Fibroblast of villous mesenchyme (primary cell): ENCODE measurements at regions not wholly inside any gene's neighbourhood (a gene's known extent, or its start where the extent isn't known, plus 50 kb on each side); places are given as distances from the start of the nearest gene placed in this dataset.

Experiments
- DNase-seq: peaks from one replicate; pipeline ENCODE4 v3.0.0-alpha.2; 2010; ENCODE audit warnings: low read depth
- H3K4me3 ChIP-seq: 2 replicates; pipeline ENCODE4 v1.5.1; 2011; ENCODE audit warnings: low read depth, mild to moderate bottlenecking, low read length
- CTCF ChIP-seq: IDR thresholded peaks from 2 replicates; pipeline ENCODE4 v1.5.1; 2012; ENCODE audit warnings: low read depth, mild to moderate bottlenecking, low read length; ENCODE audit not compliant: insufficient read depth

GRCh38 chr14:94952097-94952496 lies 182.2 kb upstream of the GSC start:
- no peak for TF ChIP-seq CTCF
- no peak for DNase-seq

GRCh38 chr14:94946244-94946643 lies 176.3 kb upstream of the GSC start:
- H3K4me3 ChIP-seq, result no peak overlapping the region
- TF ChIP-seq CTCF, result no peak
- DNase-seq, result no peak

More at GRCh38 chr14:94952097-94952496, 182.2 kb upstream of the GSC start:
- no peak overlapping the region for H3K4me3 ChIP-seq

GRCh38 chr14:94945615-94946014 lies 175.7 kb upstream of the GSC start:
- DNase-seq, result no peak
- H3K4me3 ChIP-seq, result no peak overlapping the region
- no peak for TF ChIP-seq CTCF

- DNase-seq, result no peak
- no peak overlapping the region for H3K4me3 ChIP-seq
- no peak for TF ChIP-seq CTCF
Observed at GRCh38 chr14:94944636-94945258, 174.8 kb upstream of the GSC start.

- no peak overlapping the region for H3K4me3 ChIP-seq
- no peak for DNase-seq
- TF ChIP-seq CTCF, result no peak
Observed at GRCh38 chr14:94942601-94943000, 172.7 kb upstream of the GSC start.

- TF ChIP-seq CTCF, result no peak
- no peak overlapping the region for H3K4me3 ChIP-seq
- no peak for DNase-seq
Observed at GRCh38 chr14:94941311-94941710, 171.4 kb upstream of the GSC start.
